H9 (cell line): ENCODE measurements at regions not wholly inside any gene's neighbourhood (a gene's known extent, or its start where the extent isn't known, plus 50 kb on each side); places are given as distances from the start of the nearest gene placed in this dataset.

ENCODE experiments used
- DNase-seq: peaks from one replicate; pipeline ENCODE4 v3.0.0-alpha.2; 2017
- H2AFZ ChIP-seq: one replicate; pipeline ENCODE4 v1.6.1; 2013; ENCODE audit warnings: mild to moderate bottlenecking, low read length, control low read depth, moderate library complexity
- H2AK5ac ChIP-seq: 2 replicates; pipeline ENCODE4 v1.6.1; 2013; ENCODE audit warnings: low read length, control low read depth, mixed read lengths; ENCODE audit not compliant: insufficient read length
- H2BK120ac ChIP-seq: one replicate; pipeline ENCODE4 v1.6.1; 2013; ENCODE audit warnings: low read depth, mild to moderate bottlenecking, low read length, control low read depth, inconsistent platforms; ENCODE audit not compliant: poor library complexity, severe bottlenecking
- H2BK12ac ChIP-seq: 2 replicates; pipeline ENCODE4 v1.6.1; 2013; ENCODE audit warnings: low read length, control low read depth, mixed read lengths, low read depth; ENCODE audit not compliant: insufficient read length
- H2BK15ac ChIP-seq: 2 replicates; pipeline ENCODE4 v1.6.1; 2013; ENCODE audit warnings: low read depth, low read length, control low read depth
- H2BK20ac ChIP-seq: one replicate; pipeline ENCODE4 v1.6.1; 2013; ENCODE audit warnings: low read depth, mild to moderate bottlenecking, low read length, control low read depth, inconsistent platforms; ENCODE audit not compliant: poor library complexity, severe bottlenecking
- H2BK5ac ChIP-seq: 2 replicates; pipeline ENCODE4 v1.6.1; 2013; ENCODE audit warnings: low read length, control low read depth, mixed read lengths; ENCODE audit not compliant: insufficient read length
- H3K14ac ChIP-seq: 2 replicates; pipeline ENCODE4 v1.6.1; 2013; ENCODE audit warnings: low read length, control low read depth; ENCODE audit not compliant: insufficient read depth
- H3K18ac ChIP-seq: 2 replicates; pipeline ENCODE4 v1.6.1; 2013; ENCODE audit warnings: low read depth, mild to moderate bottlenecking, mixed read lengths, low read length, control low read depth; ENCODE audit not compliant: insufficient read length
- H3K23ac ChIP-seq: 2 replicates; pipeline ENCODE4 v1.6.1; 2013; ENCODE audit warnings: low read length, control low read depth, mixed read lengths, low read depth; ENCODE audit not compliant: insufficient read length
- H3K23me2 ChIP-seq: 2 replicates; pipeline ENCODE4 v1.6.1; 2013; ENCODE audit warnings: low read depth, mild to moderate bottlenecking, mixed read lengths, low read length, control low read depth; ENCODE audit not compliant: insufficient read length, poor library complexity, severe bottlenecking
- H3K27ac ChIP-seq: 2 replicates; pipeline ENCODE4 v1.5.1; 2013; ENCODE audit warnings: low read length, control low read depth, mixed read lengths, low read depth; ENCODE audit not compliant: insufficient read length
- H3K27me3 ChIP-seq: 2 replicates; pipeline ENCODE4 v1.6.1; 2013; ENCODE audit warnings: low read length, control low read depth, inconsistent platforms; ENCODE audit not compliant: insufficient read depth
- H3K4ac ChIP-seq: 2 replicates; pipeline ENCODE4 v1.6.1; 2013; ENCODE audit warnings: low read depth, mild to moderate bottlenecking, control low read depth, inconsistent platforms, low read length, moderate library complexity
- H3K4me1 ChIP-seq: 2 replicates; pipeline ENCODE4 v1.6.1; 2013; ENCODE audit warnings: low read length, control low read depth, inconsistent platforms; ENCODE audit not compliant: insufficient read depth
- H3K4me2 ChIP-seq: 2 replicates; pipeline ENCODE4 v1.6.1; 2013; ENCODE audit warnings: low read length, control low read depth, mixed read lengths; ENCODE audit not compliant: insufficient read length, insufficient read depth
- H3K56ac ChIP-seq: 2 replicates; pipeline ENCODE4 v1.6.1; 2013; ENCODE audit warnings: low read depth, mild to moderate bottlenecking, mixed read lengths, low read length, control low read depth; ENCODE audit not compliant: insufficient read length
- H3K79me1 ChIP-seq: 2 replicates; pipeline ENCODE4 v1.6.1; 2013; ENCODE audit warnings: low read depth, mild to moderate bottlenecking, moderate library complexity, low read length, control low read depth, inconsistent platforms; ENCODE audit not compliant: insufficient read depth, poor library complexity, severe bottlenecking
- H3K79me2 ChIP-seq: 2 replicates; pipeline ENCODE4 v1.6.1; 2013; ENCODE audit warnings: low read length, control low read depth, inconsistent platforms; ENCODE audit not compliant: insufficient read depth
- H3K9ac ChIP-seq: 2 replicates; pipeline ENCODE4 v1.6.1; 2013; ENCODE audit warnings: low read length, control low read depth, mixed read lengths; ENCODE audit not compliant: insufficient read length; ENCODE audit errors: extremely low read depth
- H3K9me3 ChIP-seq: one replicate; pipeline ENCODE4 v1.6.1; 2013; ENCODE audit warnings: low read depth, low read length, inconsistent platforms; ENCODE audit not compliant: control insufficient read depth
- H3T11ph ChIP-seq: one replicate; pipeline ENCODE4 v1.6.1; 2013; ENCODE audit warnings: mild to moderate bottlenecking, low read length, control low read depth, inconsistent platforms
- H4K20me1 ChIP-seq: one replicate; pipeline ENCODE4 v1.6.1; 2013; ENCODE audit not compliant: control insufficient read depth, insufficient read length, insufficient read depth
- H4K5ac ChIP-seq: 2 replicates; pipeline ENCODE4 v1.6.1; 2013; ENCODE audit warnings: low read depth, mild to moderate bottlenecking, mixed read lengths, low read length, control low read depth; ENCODE audit not compliant: insufficient read length
- H4K8ac ChIP-seq: replicated peaks from 2 replicates; pipeline ENCODE4 v1.6.1; 2013; ENCODE audit warnings: low read length, control low read depth, mixed read lengths, low read depth; ENCODE audit not compliant: insufficient read length
- H4K91ac ChIP-seq: 2 replicates; pipeline ENCODE4 v1.6.1; 2013; ENCODE audit warnings: low read depth, mild to moderate bottlenecking, moderate library complexity, mixed read lengths, low read length, control low read depth; ENCODE audit not compliant: insufficient read length
- H3K27ac Mint-ChIP-seq, 3 experiments: 2 replicates in 2 of 3; 3 replicates in 1 of 3; pipeline ENCODE4 v1.8.0; 2020 to 2021; ENCODE audit warnings: mixed read lengths in 3 of 3, mild to moderate bottlenecking in 1 of 3, moderate library complexity in 1 of 3
- H3K27me3 Mint-ChIP-seq: 2 replicates; pipeline ENCODE4 v1.8.0; 2021; ENCODE audit warnings: low read depth, mild to moderate bottlenecking, moderate library complexity, mixed read lengths
- H3K36me3 Mint-ChIP-seq, 3 experiments: 2 replicates in 2 of 3; 3 replicates in 1 of 3; pipeline ENCODE4 v1.8.0; 2020 to 2021; ENCODE audit warnings: low read depth in 3 of 3, mixed read lengths in 3 of 3; ENCODE audit not compliant: insufficient read depth in 1 of 3
- H3K4me1 Mint-ChIP-seq, 2 experiments: 2 replicates each; pipeline ENCODE4 v1.8.0; 2020; ENCODE audit warnings: mixed read lengths in 2 of 2
- H3K4me3 Mint-ChIP-seq, 2 experiments: 2 replicates in 1 of 2; 3 replicates in 1 of 2; pipeline ENCODE4 v1.8.0; 2020 to 2021; ENCODE audit warnings: mild to moderate bottlenecking in 2 of 2, mixed read lengths in 2 of 2, moderate library complexity in 1 of 2
- H3K9me3 Mint-ChIP-seq, 2 experiments: 2 replicates in 1 of 2; 3 replicates in 1 of 2; pipeline ENCODE4 v1.8.0; 2020; ENCODE audit warnings: mild to moderate bottlenecking in 2 of 2, mixed read lengths in 2 of 2, moderate library complexity in 1 of 2
- CTCF ChIP-seq: fragments of 200-600 bp; sonication (generic); conservative IDR thresholded peaks from 3 replicates; pipeline ENCODE4 v1.8.0; 2021; ENCODE audit warnings: antibody characterized with exemption, mild to moderate bottlenecking
- WGBS: extraction: QIAGEN DNeasy Blood & Tissue Kit; methylation state at CpG from one replicate; pipeline ENCODE4 v1.1.7; 2013; ENCODE audit warnings: missing lambda C conversion rate, low lambda C conversion rate, mixed read lengths; ENCODE audit not compliant: insufficient read length; ENCODE audit errors: extremely low coverage; 5-methylcytosine and 5-hydroxymethylcytosine counted together

- H3K27me3 ChIP-seq, result no peaks in the 10 kb centered on the region
- H3K4me1 ChIP-seq, result no peaks in the 10 kb centered on the region
- H3K27ac ChIP-seq, result no peak overlapping the region
- no CpG with 5 or more reads among the region's 1 CpG for WGBS
- no peak overlapping the region for H4K8ac ChIP-seq
- H4K91ac ChIP-seq, result no peak overlapping the region
- no peak for TF ChIP-seq CTCF
- H2AK5ac ChIP-seq, result no peak overlapping the region
- H3K23ac ChIP-seq, result no peak overlapping the region
- no peaks in the 10 kb centered on the region for H4K20me1 ChIP-seq
- DNase-seq, result no peak
- no peak overlapping the region for H3K9ac ChIP-seq
- no peak overlapping the region for H3T11ph ChIP-seq
- no peak overlapping the region for H4K5ac ChIP-seq
- H2BK120ac ChIP-seq, result no peak overlapping the region
- no peaks in the 10 kb centered on the region for H3K9me3 ChIP-seq
- H3K79me2 ChIP-seq, result no peaks in the 10 kb centered on the region; the same call in 1 of the 2 replicates
- no peaks in the 10 kb centered on the region for H3K36me3 Mint-ChIP-seq
- H3K27me3 Mint-ChIP-seq, result no peaks in the 10 kb centered on the region
- H3K23me2 ChIP-seq, result no peaks in the 10 kb centered on the region
- peaks cover 22 to 28% of the 10 kb centered on the region in 2 experiments for H3K4me1 Mint-ChIP-seq
- H2BK15ac ChIP-seq, result no peak overlapping the region
- no peak overlapping the region for H3K18ac ChIP-seq
- H3K4ac ChIP-seq, result no peak overlapping the region
- no peak overlapping the region for H3K14ac ChIP-seq
- H2BK20ac ChIP-seq, result no peak overlapping the region
- no peak overlapping the region for H2AFZ ChIP-seq
- no peak overlapping the region for H3K27ac Mint-ChIP-seq
- peaks cover 0 to 5% of the 10 kb centered on the region in 2 experiments; a peak in 1 of 5 replicates for H3K9me3 Mint-ChIP-seq
- no peak overlapping the region for H2BK12ac ChIP-seq
- H2BK5ac ChIP-seq, result no peak overlapping the region
- H3K56ac ChIP-seq, result no peak overlapping the region
- no peaks in the 10 kb centered on the region for H3K79me1 ChIP-seq
- H3K4me2 ChIP-seq, result no peak overlapping the region
- H3K4me3 Mint-ChIP-seq, result no peak overlapping the region
Measured at GRCh38 chr1:208350815-208351214, 106.6 kb upstream of the PLXNA2 start.
